ENCODE measurements at regions not wholly inside any gene's neighbourhood (a gene's known extent, or its start where the extent isn't known, plus 50 kb on each side); places are given as distances from the start of the nearest gene placed in this dataset.

GRCh38 chr2:196224756-196225155 is 53.4 kb upstream of the STK17B start:
- Histone ChIP-seq H3K36me3 (ENCODE audit: control insufficient read depth in 5 of 5, insufficient read depth in 5 of 5, low read length in 5 of 5) (peaks cover 0 to 5% (median 3%) of the 10 kb centered on the region in 5 donors), H3K9ac (ENCODE audit: low read length in 5 of 5) (no peak overlapping the region), H3K4me3 (ENCODE audit: low read depth in 1 of 5, low read length in 5 of 5) (no peak overlapping the region), H3K4me1 (ENCODE audit: control insufficient read depth in 5 of 5, insufficient read depth in 5 of 5, low read length in 5 of 5) (no peaks in the 10 kb centered on the region), H3K9me3 (ENCODE audit: control insufficient read depth in 5 of 5, low read length in 5 of 5) (no peaks in the 10 kb centered on the region), H3K27me3 (ENCODE audit: control insufficient read depth in 5 of 5, insufficient read depth in 4 of 5, low read length in 5 of 5) (no peaks in the 10 kb centered on the region), H3K27ac (ENCODE audit: low read depth, low read length) (no peak overlapping the region)

- H3K9me3 ChIP-seq (ENCODE audit: control insufficient read depth in 5 of 5, low read length in 5 of 5), result no peaks in the 10 kb centered on the region
- no peak overlapping the region for H3K9ac ChIP-seq (ENCODE audit: low read length in 5 of 5)
- H3K4me1 ChIP-seq (ENCODE audit: control insufficient read depth in 5 of 5, insufficient read depth in 5 of 5, low read length in 5 of 5), result no peaks in the 10 kb centered on the region
- peaks cover 0 to 5% (median 3%) of the 10 kb centered on the region in 5 donors for H3K36me3 ChIP-seq (ENCODE audit: control insufficient read depth in 5 of 5, insufficient read depth in 5 of 5, low read length in 5 of 5)
- no peak overlapping the region for H3K4me3 ChIP-seq (ENCODE audit: low read depth in 1 of 5, low read length in 5 of 5)
- no peaks in the 10 kb centered on the region for H3K27me3 ChIP-seq (ENCODE audit: control insufficient read depth in 5 of 5, insufficient read depth in 4 of 5, low read length in 5 of 5)
- no peak overlapping the region for H3K27ac ChIP-seq (ENCODE audit: low read depth, low read length)
These were observed 53.8 kb upstream of the STK17B start for GRCh38 chr2:196225213-196225612.

GRCh38 chr2:196226058-196226706 is 54.8 kb upstream of the STK17B start:
- H3K4me1 ChIP-seq (ENCODE audit: control insufficient read depth in 5 of 5, insufficient read depth in 5 of 5, low read length in 5 of 5), result no peaks in the 10 kb centered on the region
- no peak overlapping the region for H3K9ac ChIP-seq (ENCODE audit: low read length in 5 of 5)
- H3K27me3 ChIP-seq (ENCODE audit: control insufficient read depth in 5 of 5, insufficient read depth in 4 of 5, low read length in 5 of 5), result no peaks in the 10 kb centered on the region
- H3K4me3 ChIP-seq (ENCODE audit: low read depth in 1 of 5, low read length in 5 of 5), result no peak overlapping the region
- H3K27ac ChIP-seq (ENCODE audit: low read depth, low read length), result no peak overlapping the region
- H3K9me3 ChIP-seq (ENCODE audit: control insufficient read depth in 5 of 5, low read length in 5 of 5), result no peaks in the 10 kb centered on the region
- H3K36me3 ChIP-seq (ENCODE audit: control insufficient read depth in 5 of 5, insufficient read depth in 5 of 5, low read length in 5 of 5), result peaks cover 0 to 5% (median 0%) of the 10 kb centered on the region in 5 donors

- no peak overlapping the region for H3K4me3 ChIP-seq (ENCODE audit: low read depth in 1 of 5, low read length in 5 of 5)
- H3K27ac ChIP-seq (ENCODE audit: low read depth, low read length), result no peak overlapping the region
- H3K27me3 ChIP-seq (ENCODE audit: control insufficient read depth in 5 of 5, insufficient read depth in 4 of 5, low read length in 5 of 5), result no peaks in the 10 kb centered on the region
These were observed 55.3 kb upstream of the STK17B start for GRCh38 chr2:196226707-196227065.

GRCh38 chr2:196229013-196229412 is 57.6 kb upstream of the STK17B start:
- no peak overlapping the region for H3K4me3 ChIP-seq (ENCODE audit: low read depth in 1 of 5, low read length in 5 of 5)
- H3K4me1 ChIP-seq (ENCODE audit: control insufficient read depth in 5 of 5, insufficient read depth in 5 of 5, low read length in 5 of 5), result peaks cover 5 to 19% (median 6%) of the 10 kb centered on the region in 5 donors
- H3K27ac ChIP-seq (ENCODE audit: low read depth, low read length), result no peak overlapping the region
- no peaks in the 10 kb centered on the region for H3K9me3 ChIP-seq (ENCODE audit: control insufficient read depth in 5 of 5, low read length in 5 of 5)
- H3K36me3 ChIP-seq (ENCODE audit: control insufficient read depth in 5 of 5, insufficient read depth in 5 of 5, low read length in 5 of 5), result peaks cover 0 to 5% (median 0%) of the 10 kb centered on the region in 5 donors
- no peaks in the 10 kb centered on the region for H3K27me3 ChIP-seq (ENCODE audit: control insufficient read depth in 5 of 5, insufficient read depth in 4 of 5, low read length in 5 of 5)
- no peak overlapping the region for H3K9ac ChIP-seq (ENCODE audit: low read length in 5 of 5)

More at GRCh38 chr2:196226707-196227065, 55.3 kb upstream of the STK17B start:
- Histone ChIP-seq H3K9ac (ENCODE audit: low read length in 5 of 5) (no peak overlapping the region), H3K4me1 (ENCODE audit: control insufficient read depth in 5 of 5, insufficient read depth in 5 of 5, low read length in 5 of 5) (no peaks in the 10 kb centered on the region), H3K9me3 (ENCODE audit: control insufficient read depth in 5 of 5, low read length in 5 of 5) (no peaks in the 10 kb centered on the region), H3K36me3 (ENCODE audit: control insufficient read depth in 5 of 5, insufficient read depth in 5 of 5, low read length in 5 of 5) (peaks cover 0 to 5% (median 0%) of the 10 kb centered on the region in 5 donors)

- H3K27ac ChIP-seq (ENCODE audit: low read depth, low read length), result no peak overlapping the region
- peaks cover 5 to 23% (median 12%) of the 10 kb centered on the region in 5 donors for H3K4me1 ChIP-seq (ENCODE audit: control insufficient read depth in 5 of 5, insufficient read depth in 5 of 5, low read length in 5 of 5)
These were observed 58.9 kb upstream of the STK17B start for GRCh38 chr2:196230061-196230854.

GRCh38 chr2:196233021-196233804 is 61.8 kb upstream of the STK17B start:
- Histone ChIP-seq H3K36me3 (ENCODE audit: control insufficient read depth in 5 of 5, insufficient read depth in 5 of 5, low read length in 5 of 5) (no peaks in the 10 kb centered on the region), H3K9ac (ENCODE audit: low read length in 5 of 5) (no peak overlapping the region), H3K4me3 (ENCODE audit: low read depth in 1 of 5, low read length in 5 of 5) (no peak overlapping the region), H3K27ac (ENCODE audit: low read depth, low read length) (peak overlapping the region; percentile 21), H3K27me3 (ENCODE audit: control insufficient read depth in 5 of 5, insufficient read depth in 4 of 5, low read length in 5 of 5) (no peaks in the 10 kb centered on the region), H3K9me3 (ENCODE audit: control insufficient read depth in 5 of 5, low read length in 5 of 5) (no peaks in the 10 kb centered on the region), H3K4me1 (ENCODE audit: control insufficient read depth in 5 of 5, insufficient read depth in 5 of 5, low read length in 5 of 5) (peaks cover 5 to 23% (median 12%) of the 10 kb centered on the region in 5 donors)

More at GRCh38 chr2:196230061-196230854, 58.9 kb upstream of the STK17B start:
- Histone ChIP-seq H3K9me3 (ENCODE audit: control insufficient read depth in 5 of 5, low read length in 5 of 5) (no peaks in the 10 kb centered on the region), H3K9ac (ENCODE audit: low read length in 5 of 5) (no peak overlapping the region), H3K27me3 (ENCODE audit: control insufficient read depth in 5 of 5, insufficient read depth in 4 of 5, low read length in 5 of 5) (no peaks in the 10 kb centered on the region), H3K4me3 (ENCODE audit: low read depth in 1 of 5, low read length in 5 of 5) (no peak overlapping the region), H3K36me3 (ENCODE audit: control insufficient read depth in 5 of 5, insufficient read depth in 5 of 5, low read length in 5 of 5) (peaks cover 0 to 2% (median 0%) of the 10 kb centered on the region in 5 donors)

- Histone ChIP-seq H3K4me1 (ENCODE audit: control insufficient read depth in 5 of 5, insufficient read depth in 5 of 5, low read length in 5 of 5) (peaks cover 5 to 28% (median 12%) of the 10 kb centered on the region in 5 donors), H3K36me3 (ENCODE audit: control insufficient read depth in 5 of 5, insufficient read depth in 5 of 5, low read length in 5 of 5) (no peaks in the 10 kb centered on the region), H3K4me3 (ENCODE audit: low read depth in 1 of 5, low read length in 5 of 5) (no peak overlapping the region), H3K27ac (ENCODE audit: low read depth, low read length) (peak overlapping the region; percentile 21), H3K27me3 (ENCODE audit: control insufficient read depth in 5 of 5, insufficient read depth in 4 of 5, low read length in 5 of 5) (no peaks in the 10 kb centered on the region), H3K9me3 (ENCODE audit: control insufficient read depth in 5 of 5, low read length in 5 of 5) (no peaks in the 10 kb centered on the region), H3K9ac (ENCODE audit: low read length in 5 of 5) (no peak overlapping the region)
These were observed 62.6 kb upstream of the STK17B start for GRCh38 chr2:196233805-196234475.

- Histone ChIP-seq H3K4me3 (ENCODE audit: low read depth in 1 of 5, low read length in 5 of 5) (no peak overlapping the region), H3K9ac (ENCODE audit: low read length in 5 of 5) (no peak overlapping the region), H3K4me1 (ENCODE audit: control insufficient read depth in 5 of 5, insufficient read depth in 5 of 5, low read length in 5 of 5) (peaks cover 5 to 35% (median 12%) of the 10 kb centered on the region in 5 donors), H3K27me3 (ENCODE audit: control insufficient read depth in 5 of 5, insufficient read depth in 4 of 5, low read length in 5 of 5) (no peaks in the 10 kb centered on the region), H3K36me3 (ENCODE audit: control insufficient read depth in 5 of 5, insufficient read depth in 5 of 5, low read length in 5 of 5) (peaks cover 0 to 3% (median 0%) of the 10 kb centered on the region in 5 donors), H3K9me3 (ENCODE audit: control insufficient read depth in 5 of 5, low read length in 5 of 5) (no peaks in the 10 kb centered on the region), H3K27ac (ENCODE audit: low read depth, low read length) (no peak overlapping the region)
These were observed 63.3 kb upstream of the STK17B start for GRCh38 chr2:196234672-196235071.

All from subcutaneous abdominal adipose tissue (tissue), 5 donors.